ENCODE measurements at regions not wholly inside any gene's neighbourhood (a gene's known extent, or its start where the extent isn't known, plus 50 kb on each side); places are given as distances from the start of the nearest gene placed in this dataset.

GRCh38 chr18:38487521-38487920 is 921.9 kb upstream of the CELF4 start:
- POLR2A ChIA-PET (ENCODE audit: unreplicated experiment), result no interaction called here
- no peaks in the 10 kb centered on the region for H4K20me1 ChIP-seq (ENCODE audit: low read length)
- DNase-seq, result no peak
- TF ChIP-seq EZH2 (IDR thresholded peaks at IDR 0.05; ENCODE audit: low read length, unreplicated experiment), result no peak
- TF ChIP-seq, protein P1, sequence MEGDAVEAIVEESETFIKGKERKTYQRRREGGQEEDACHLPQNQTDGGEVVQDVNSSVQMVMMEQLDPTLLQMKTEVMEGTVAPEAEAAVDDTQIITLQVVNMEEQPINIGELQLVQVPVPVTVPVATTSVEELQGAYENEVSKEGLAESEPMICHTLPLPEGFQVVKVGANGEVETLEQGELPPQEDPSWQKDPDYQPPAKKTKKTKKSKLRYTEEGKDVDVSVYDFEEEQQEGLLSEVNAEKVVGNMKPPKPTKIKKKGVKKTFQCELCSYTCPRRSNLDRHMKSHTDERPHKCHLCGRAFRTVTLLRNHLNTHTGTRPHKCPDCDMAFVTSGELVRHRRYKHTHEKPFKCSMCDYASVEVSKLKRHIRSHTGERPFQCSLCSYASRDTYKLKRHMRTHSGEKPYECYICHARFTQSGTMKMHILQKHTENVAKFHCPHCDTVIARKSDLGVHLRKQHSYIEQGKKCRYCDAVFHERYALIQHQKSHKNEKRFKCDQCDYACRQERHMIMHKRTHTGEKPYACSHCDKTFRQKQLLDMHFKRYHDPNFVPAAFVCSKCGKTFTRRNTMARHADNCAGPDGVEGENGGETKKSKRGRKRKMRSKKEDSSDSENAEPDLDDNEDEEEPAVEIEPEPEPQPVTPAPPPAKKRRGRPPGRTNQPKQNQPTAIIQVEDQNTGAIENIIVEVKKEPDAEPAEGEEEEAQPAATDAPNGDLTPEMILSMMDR (conservative IDR thresholded peaks at IDR 0.05; ENCODE audit: low read depth, low read length), result no peak
- no peak for TF ChIP-seq EZH2phosphoT487 (IDR thresholded peaks at IDR 0.05; ENCODE audit: borderline replicate concordance, low read length)
- H3F3A ChIP-seq (ENCODE audit: low read length, unreplicated experiment), result no peaks in the 10 kb centered on the region
- no peaks in the 10 kb centered on the region for H3K79me2 ChIP-seq (ENCODE audit: low read length)
- H3K4me3 ChIP-seq (ENCODE audit: low read length), result no peak overlapping the region
- no peak overlapping the region for H2AFZ ChIP-seq (ENCODE audit: low read length)
- BruUV-seq (replicated peaks), result no TSS peak
- H3K36me3 ChIP-seq (ENCODE audit: low read depth, low read length), result no peaks in the 10 kb centered on the region
- intact Hi-C loops (cut with micrococcal nuclease), result no loop called here
- CTCF ChIA-PET, result no interaction called here
- ATAC-seq, result no peak
- H3K4me2 ChIP-seq (ENCODE audit: low read length), result no peak overlapping the region
- no peaks in the 10 kb centered on the region for H3K9me2 ChIP-seq (replicated peaks; ENCODE audit: low read length)
- H3K27me3 ChIP-seq (ENCODE audit: low read length), result no peaks in the 10 kb centered on the region
- H3K9ac ChIP-seq (ENCODE audit: low read length), result no peak overlapping the region
- no peaks in the 10 kb centered on the region for H3K9me3 ChIP-seq (ENCODE audit: low read length)
- no peaks in the 10 kb centered on the region for H3K4me1 ChIP-seq (ENCODE audit: insufficient read depth, low read length)
- no peak overlapping the region for H3K27ac ChIP-seq (ENCODE audit: low read length)

DNA sequence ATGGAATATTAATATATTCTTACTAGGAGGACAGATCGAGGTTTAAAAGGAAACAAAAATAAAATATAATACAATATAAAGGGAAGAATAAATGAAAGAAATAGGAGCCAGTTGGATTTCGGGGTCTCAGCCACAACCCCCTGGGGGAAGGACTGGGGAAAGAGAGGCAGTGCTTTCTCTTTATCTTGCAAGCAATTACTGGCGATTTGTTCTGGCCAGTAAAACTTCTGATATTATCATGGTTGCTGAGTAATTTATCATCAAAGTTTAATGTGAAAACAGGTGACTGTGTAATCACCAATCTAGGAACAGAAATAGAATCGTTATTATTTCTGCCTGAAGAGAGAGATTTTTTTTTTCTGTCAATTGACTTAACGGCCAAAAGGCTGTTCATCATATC is 917.7 kb upstream of the CELF4 start:
- intact Hi-C loops (cut with micrococcal nuclease), result no loop called here
- CTCF ChIA-PET, result no interaction called here
- POLR2A ChIA-PET (ENCODE audit: unreplicated experiment), result no interaction called here
- Histone ChIP-seq H3K4me3 (ENCODE audit: low read length) (no peak overlapping the region), H3K79me2 (ENCODE audit: low read length) (no peaks in the 10 kb centered on the region), H3K4me2 (ENCODE audit: low read length) (no peak overlapping the region), H2AFZ (ENCODE audit: low read length) (no peak overlapping the region), H3K4me1 (ENCODE audit: insufficient read depth, low read length) (no peaks in the 10 kb centered on the region), H3K9ac (ENCODE audit: low read length) (no peak overlapping the region), H4K20me1 (ENCODE audit: low read length) (no peaks in the 10 kb centered on the region), H3K9me2 (replicated peaks; ENCODE audit: low read length) (no peaks in the 10 kb centered on the region), H3K27me3 (ENCODE audit: low read length) (no peaks in the 10 kb centered on the region), H3K9me3 (ENCODE audit: low read length) (no peaks in the 10 kb centered on the region), H3K36me3 (ENCODE audit: low read depth, low read length) (no peaks in the 10 kb centered on the region), H3F3A (ENCODE audit: low read length, unreplicated experiment) (no peaks in the 10 kb centered on the region), H3K27ac (ENCODE audit: low read length) (no peak overlapping the region)
- no TSS peak for BruUV-seq (replicated peaks)
- no peak for DNase-seq
- ATAC-seq, result no peak
- TF ChIP-seq EZH2 (IDR thresholded peaks at IDR 0.05; ENCODE audit: low read length, unreplicated experiment) (no peak), EZH2phosphoT487 (IDR thresholded peaks at IDR 0.05; ENCODE audit: borderline replicate concordance, low read length) (no peak)
- TF ChIP-seq, protein P1 (conservative IDR thresholded peaks at IDR 0.05; ENCODE audit: low read depth, low read length), result no peak

GRCh38 chr18:38481576-38481975 is 916.0 kb upstream of the CELF4 start:
- Histone ChIP-seq H3K9me3 (ENCODE audit: low read length) (no peaks in the 10 kb centered on the region), H3K4me2 (ENCODE audit: low read length) (no peak overlapping the region), H3K4me1 (ENCODE audit: insufficient read depth, low read length) (no peaks in the 10 kb centered on the region), H3K9me2 (replicated peaks; ENCODE audit: low read length) (no peaks in the 10 kb centered on the region), H4K20me1 (ENCODE audit: low read length) (no peaks in the 10 kb centered on the region), H3K4me3 (ENCODE audit: low read length) (no peak overlapping the region), H3K27me3 (ENCODE audit: low read length) (no peaks in the 10 kb centered on the region), H3K9ac (ENCODE audit: low read length) (no peak overlapping the region), H2AFZ (ENCODE audit: low read length) (no peak overlapping the region), H3K36me3 (ENCODE audit: low read depth, low read length) (no peaks in the 10 kb centered on the region), H3K27ac (ENCODE audit: low read length) (no peak overlapping the region), H3F3A (ENCODE audit: low read length, unreplicated experiment) (no peaks in the 10 kb centered on the region), H3K79me2 (ENCODE audit: low read length) (no peaks in the 10 kb centered on the region)
- ATAC-seq (no peak), DNase-seq (no peak)
- TF ChIP-seq EZH2phosphoT487 (IDR thresholded peaks at IDR 0.05; ENCODE audit: borderline replicate concordance, low read length) (no peak), EZH2 (IDR thresholded peaks at IDR 0.05; ENCODE audit: low read length, unreplicated experiment) (no peak)
- TF ChIP-seq, protein P1 (conservative IDR thresholded peaks at IDR 0.05; ENCODE audit: low read depth, low read length), result no peak
- intact Hi-C loops (cut with micrococcal nuclease), result no loop called here
- no TSS peak for BruUV-seq (replicated peaks)
- ChIA-PET CTCF (no interaction called here), POLR2A (ENCODE audit: unreplicated experiment) (no interaction called here)
